GM21381 (cell line): ENCODE measurements at regions not wholly inside any gene's neighbourhood (a gene's known extent, or its start where the extent isn't known, plus 50 kb on each side); places are given as distances from the start of the nearest gene placed in this dataset.
A peak's percentile ranks its signal among the peaks of the same experiment; 100 is the strongest.

Experiments used
- ATAC-seq: cut with Tn5 transposase; IDR thresholded peaks from one replicate; pipeline ENCODE4 v1.9.1; 2021; ENCODE audit warnings: mild to moderate bottlenecking, moderate library complexity; ENCODE audit not compliant: unreplicated experiment

DNA sequence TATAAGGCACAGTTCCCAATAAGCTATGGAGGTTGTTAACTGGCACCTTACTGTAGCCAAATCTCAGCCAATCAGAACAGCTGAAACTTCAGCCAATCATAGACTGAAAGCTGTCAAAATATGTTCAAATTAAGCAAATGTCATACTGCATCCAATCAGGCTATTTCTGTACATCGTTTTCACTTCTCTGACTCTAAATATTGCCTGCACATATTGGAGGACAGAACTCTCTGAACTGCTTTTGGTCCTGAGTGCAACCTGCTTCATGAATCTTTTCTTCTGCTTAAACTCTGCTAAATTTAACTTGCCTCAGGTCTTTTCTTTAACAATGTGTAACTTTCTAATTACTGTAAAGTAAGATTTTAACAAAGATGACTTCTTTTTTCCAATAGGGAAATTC is 1198.9 kb upstream of the PCDH7 start:
- ATAC-seq = no peak

DNA sequence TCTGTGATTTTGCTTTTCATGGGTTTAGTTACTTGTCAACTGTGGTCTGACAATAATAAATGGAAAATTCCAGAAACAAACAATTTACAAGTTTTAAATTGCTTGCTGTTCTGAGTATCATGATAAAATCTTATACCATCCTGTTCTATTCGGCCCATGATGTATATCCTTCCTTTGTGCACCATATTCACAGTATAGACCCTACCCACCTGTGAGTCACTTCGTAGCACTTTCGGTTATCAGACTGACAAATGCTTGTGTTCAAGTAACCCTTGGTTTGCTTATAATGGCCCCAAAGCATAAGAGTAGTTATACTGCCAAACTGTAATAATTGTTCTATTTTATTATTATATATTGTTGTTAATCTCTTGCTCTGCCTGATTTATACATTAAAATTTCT is 1183.4 kb upstream of the PCDH7 start:
- ATAC-seq = no peak

DNA sequence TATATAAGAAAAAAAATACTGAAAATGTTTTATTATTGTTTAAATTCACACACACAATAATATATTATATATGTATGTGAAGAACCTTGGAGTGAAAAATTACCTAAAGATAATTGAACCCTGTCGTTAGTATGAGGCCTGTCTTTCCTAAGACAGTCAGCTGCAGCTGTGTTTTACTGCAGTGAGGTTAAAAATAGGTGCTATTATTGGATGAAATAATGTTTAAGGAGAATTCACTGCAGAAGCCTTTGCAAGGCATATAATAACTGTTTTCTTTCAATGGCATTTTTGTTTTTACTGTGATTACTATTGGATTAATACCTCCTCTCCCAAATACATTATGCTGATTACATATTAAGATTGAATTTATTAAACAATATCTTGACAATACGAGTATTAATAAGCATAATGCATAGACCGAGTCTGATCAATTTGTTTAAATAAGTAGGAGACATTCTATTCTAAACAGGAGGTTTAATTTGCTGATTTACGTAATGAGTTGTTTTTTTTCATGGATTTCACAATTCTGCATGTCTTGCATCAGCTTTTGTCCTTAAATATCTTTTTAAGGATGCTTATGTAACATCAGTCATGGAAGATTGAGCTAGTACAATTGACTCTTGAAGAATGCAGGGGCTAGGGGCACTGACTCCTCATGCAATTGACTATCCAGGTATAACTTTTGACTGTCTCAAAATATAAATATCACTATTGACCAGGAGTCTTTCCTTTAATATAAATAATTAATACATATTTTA is 1181.1 kb upstream of the PCDH7 start:
- ATAC-seq = no peak

DNA sequence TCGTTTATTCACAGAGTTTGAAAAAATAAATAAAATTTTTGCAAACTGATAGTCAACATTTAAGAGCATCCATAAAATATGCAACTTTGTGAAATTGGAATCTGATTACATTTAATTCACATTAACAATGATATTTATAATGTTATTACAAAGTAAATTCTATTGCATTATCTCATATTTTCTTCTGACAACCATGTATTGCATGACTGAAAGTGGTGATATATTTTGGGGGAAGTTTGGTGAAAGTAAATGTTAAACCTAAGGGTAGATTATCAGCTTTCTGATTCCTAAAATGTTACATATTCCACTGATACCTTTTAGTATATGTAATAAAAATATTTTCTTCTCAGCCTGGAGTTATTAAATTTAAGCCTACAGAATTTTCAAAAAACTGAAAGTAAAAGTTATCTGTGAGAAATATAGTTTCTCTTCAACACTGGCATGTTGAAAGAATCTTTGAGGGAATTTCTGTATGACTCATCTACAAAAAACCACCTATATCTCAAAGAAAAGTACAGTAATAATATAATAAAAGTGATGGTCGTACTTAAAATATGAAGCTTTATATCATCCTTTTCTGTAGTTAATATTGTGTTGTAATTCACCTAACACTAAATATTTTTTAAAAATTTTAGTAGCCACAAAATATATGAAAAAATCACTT is 1179.6 kb upstream of the PCDH7 start:
- peak; percentile 52 for ATAC-seq

DNA sequence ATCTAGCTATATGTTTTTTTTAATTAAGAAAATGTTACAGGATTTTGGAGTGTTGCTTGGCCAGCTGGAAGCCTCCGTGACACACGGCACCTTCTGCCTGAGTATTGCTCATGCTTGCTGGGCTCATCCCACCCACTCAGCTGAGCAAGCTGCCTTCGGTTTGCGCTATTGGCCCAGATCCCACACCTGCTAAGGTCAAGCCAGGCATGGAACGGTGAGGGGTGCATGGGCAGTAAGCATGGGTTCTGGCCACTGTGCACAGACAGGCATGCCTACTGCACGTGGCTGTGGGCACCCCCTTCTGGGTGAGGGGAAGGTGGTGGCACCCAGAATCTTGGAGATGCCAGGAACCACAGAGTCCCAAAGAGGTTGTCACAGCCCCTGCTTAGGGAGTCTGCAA is 1178.4 kb upstream of the PCDH7 start:
- no peak for ATAC-seq

DNA sequence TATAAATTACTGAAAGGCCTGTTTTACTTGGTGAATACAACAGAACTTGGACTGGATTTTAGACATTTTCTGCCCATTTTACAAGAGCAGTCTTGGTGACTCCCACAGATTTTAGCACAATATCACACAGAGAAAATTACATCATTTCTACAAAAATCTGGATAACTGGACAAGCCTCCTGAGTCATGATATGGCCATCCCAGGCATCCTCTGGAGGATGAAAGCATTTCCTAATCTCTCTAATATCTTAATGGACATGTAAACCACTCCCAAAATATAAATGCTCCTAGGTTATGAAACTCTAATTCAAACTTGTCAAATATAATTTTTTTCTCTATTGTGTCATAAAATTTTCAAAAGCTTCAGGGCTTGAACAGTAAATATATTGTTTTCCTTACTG is 1170.8 kb upstream of the PCDH7 start:
- ATAC-seq = no peak

DNA sequence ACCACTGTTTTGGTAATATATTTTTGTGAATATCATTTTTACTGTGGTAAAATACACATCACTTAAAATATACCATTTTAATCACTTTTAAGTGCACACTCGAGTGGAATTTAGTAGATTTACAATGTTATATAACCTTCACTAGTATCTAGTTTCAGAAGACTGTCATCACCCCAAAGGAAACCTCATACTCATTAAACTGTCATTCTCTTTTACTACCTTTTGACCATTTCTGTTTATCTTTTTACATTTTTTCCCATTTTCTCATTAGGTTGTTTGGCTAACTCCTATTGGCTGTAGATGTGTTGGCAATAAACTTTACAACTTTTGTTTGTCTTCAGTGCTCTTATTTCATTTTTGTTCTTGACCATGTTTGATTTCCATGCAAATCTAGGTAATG is 1168.3 kb upstream of the PCDH7 start:
- no peak for ATAC-seq

DNA sequence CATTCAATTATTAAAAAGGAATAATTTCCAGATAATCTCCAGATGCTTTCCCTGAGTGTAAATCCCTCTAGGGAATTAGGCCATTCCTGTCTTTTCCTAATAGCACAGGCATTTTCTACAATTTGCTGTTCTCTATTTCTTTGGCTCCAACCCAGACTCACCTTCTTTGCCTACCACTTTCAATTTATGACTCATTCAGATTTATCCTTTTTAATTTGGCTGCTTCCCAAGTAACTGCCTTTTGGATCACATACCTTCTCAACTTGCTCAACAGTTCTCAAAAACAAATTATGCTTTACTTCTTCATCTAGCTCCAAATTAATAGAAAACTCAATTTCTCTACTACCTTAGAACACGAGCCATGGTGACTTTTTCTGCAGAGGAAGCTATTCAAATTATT is 1166.3 kb upstream of the PCDH7 start:
- ATAC-seq = no peak

DNA sequence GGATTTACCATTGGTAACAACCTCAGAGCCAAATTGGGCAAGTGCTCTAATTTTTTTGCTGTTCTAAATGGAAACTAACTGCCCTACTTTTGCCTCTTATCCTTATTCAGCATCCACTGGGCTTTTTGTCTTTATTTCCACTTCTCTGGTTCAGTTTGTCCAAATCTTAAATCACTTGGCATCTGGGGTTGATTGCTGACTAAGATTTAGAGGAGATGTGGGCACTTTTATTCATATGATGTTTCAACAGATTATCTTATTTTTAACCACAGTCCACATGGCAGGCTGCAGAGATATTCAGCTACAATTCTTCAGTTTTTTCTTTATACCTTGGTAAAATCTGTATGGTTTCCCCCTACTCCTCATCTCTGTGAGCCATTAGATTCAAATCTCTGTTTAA is 1161.4 kb upstream of the PCDH7 start:
- ATAC-seq = no peak

DNA sequence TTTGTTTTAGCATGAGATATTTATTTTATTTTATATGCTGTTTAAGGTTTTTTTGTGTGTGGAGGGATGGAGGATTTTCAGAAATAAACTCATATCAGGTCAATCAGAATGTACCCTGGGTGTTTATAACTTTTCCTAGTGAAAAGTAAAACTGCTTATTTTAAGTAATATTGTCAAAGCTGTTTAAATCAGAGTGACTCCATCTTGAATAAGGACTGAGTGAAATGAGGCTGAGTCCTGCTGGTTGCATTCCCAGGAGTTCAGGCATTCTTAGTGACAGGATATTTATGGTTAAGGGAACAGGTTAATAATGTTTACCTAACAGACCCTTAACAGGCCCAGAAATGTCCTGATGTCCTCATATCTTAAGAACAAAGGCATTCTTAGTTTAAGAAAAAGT is 1160.9 kb upstream of the PCDH7 start:
- ATAC-seq = no peak

DNA sequence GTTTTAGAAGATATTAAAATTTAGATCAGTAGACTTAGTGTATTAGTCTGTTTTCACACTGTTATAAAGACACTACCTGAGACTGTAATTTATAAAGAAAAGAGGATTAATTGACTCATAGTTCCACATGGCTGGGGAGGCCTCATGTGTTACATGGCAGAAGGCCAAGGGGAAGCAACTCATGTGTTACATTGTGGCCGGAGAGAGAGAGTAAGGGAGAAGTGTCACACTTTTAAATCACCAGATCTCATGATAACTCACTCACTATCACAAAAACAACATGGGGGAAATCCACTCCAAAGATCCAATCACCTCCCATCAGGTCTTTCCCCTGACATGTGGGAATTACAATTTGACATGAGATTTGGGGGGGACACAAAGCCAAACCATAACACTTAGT is 1159.7 kb upstream of the PCDH7 start:
- ATAC-seq = no peak

DNA sequence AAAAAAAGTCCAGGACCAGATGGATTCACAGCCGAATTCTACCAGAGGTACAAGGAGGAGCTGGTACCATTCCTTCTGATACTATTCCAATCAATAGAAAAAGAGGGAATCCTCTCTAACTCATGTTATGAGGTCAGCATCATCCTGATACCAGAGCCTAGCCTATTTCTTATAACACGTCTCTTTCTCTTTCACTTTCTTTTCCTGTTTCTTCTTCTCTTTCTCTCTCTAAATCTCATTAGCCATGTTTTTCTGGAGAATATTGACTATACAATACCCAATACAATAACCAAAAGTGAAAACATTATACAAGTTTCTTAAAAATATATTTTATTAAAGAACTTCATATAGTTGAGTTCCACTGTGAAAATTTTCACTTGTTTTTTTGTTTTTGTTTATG is 1154.9 kb upstream of the PCDH7 start:
- no peak for ATAC-seq

DNA sequence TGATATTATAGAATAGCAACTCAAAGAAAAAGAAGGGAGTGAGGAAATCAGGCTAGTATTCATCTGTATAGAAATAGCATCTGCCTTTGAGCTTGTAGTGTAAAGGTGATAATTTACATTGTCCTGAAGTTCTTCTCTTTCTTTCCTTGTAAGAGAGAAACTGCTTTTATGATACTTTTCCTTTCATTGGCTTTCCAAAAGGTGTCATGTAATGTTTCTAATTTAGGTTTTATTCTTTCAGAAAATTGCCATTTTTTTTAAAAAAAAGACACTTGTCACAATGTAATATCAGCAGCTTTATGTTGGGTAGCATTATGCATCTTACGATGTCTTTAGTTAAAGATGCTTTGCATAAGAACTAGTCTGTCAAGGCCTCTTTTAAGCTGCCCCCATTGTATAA is 1153.8 kb upstream of the PCDH7 start:
- no peak for ATAC-seq

DNA sequence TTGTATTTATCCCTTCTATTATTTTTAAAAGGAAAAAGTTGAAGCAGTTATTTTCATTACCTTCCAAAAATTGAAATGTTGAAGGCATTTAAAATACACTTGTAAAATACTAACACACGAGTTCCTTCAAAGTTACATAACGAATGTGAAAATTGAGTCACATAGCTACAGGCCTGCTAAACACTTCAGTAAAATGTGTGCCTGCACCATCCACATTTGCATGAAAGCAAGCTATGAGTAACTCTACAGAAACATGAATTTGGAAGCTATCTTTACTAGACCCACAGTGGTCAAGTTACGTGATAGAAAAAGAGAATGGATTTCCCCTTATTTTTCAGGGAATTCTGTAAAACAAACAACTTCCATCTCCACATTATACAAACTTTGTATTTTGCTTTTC is 1148.8 kb upstream of the PCDH7 start:
- no peak for ATAC-seq

DNA sequence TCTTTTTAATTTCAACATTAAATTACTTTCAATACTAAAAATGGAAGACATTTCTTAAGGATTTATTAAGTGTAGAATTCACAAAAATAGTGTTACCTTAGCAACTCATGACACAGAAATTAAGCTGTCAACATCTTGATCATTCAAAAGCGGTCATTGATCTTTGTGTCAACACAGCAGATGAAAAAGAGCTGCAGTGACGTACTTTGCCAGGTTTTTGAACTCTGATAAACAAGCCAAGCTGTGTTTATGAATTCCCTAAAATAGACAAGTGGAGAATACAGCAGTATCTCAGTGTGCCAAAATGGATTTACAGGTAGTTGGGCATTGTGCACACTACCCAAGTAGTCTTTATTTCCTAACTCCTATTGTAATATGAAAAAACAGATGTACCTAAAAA is 1141.8 kb upstream of the PCDH7 start:
- no peak for ATAC-seq

DNA sequence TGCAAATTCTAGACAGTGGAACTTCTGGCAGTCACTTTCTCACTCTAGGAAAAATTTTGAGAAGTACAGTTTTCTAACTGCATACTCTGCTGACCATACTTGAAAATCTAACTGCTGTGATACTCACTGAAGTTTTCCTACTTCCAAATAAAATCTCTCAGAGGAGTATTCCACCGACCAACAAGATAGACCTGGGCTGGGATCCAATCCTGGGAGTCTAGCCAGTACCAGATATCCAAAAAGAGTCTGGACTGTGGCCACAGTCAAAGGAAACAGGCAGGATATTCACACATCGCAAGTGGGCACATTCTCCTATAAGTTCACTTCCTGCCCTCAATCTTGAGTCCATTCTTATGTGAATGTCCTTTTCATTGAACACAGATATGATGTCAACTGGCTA is 1138.7 kb upstream of the PCDH7 start:
- no peak for ATAC-seq

DNA sequence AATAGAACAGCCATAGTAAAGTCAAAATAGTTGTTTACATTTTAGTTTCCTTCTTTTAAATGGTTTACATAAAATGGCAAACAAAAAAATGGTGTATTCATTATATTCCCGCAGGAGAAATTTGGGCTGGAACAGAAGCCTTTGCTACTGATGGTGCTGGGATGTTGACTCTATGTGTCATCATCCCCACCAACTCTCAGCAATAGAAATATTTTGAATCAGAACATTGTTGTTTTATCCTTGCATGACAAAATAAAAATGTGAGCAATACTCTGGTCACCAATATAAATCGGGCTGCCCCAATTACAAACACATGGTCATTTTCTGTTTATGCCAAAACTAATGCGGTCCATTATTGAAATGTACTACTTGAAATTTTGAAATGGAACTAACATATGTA is 1131.6 kb upstream of the PCDH7 start:
- ATAC-seq = no peak

DNA sequence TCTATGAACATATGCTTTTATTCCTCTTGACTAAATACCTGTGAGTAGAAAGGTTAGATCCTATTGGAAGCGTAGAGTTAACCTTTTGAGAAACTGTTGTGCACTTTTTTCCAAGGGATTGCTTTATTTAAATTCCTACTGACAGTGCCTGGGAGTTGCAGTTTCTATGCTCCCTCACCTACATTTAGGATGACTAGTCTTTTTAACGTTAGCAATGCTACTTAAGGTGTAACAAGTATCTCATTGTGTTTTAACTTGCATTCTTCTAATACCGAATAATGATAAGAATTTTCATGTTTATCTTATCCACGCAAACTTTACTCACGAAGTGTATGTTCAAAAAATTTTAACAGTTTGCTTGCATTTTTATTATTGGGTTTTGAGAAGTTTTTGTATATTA is 1123.9 kb upstream of the PCDH7 start:
- ATAC-seq = no peak

DNA sequence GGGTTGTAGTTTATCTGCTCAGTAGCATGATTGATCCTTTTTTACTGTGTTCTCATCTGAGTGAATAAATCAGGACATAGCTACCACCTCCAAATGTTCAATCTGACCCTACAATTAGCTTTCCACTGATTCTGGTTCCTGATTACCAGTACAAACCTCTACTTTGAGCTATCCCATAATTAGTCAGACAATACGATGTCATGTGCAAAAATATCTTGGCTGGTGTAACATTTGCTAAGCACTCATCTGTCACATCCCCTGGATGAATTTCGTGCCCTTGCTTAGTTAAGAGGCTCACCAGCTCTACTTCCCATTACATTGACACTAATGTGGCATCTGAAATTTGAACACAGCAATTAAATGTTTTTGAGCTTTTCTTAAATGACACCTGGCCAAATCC is 1101.0 kb upstream of the PCDH7 start:
- ATAC-seq = no peak

DNA sequence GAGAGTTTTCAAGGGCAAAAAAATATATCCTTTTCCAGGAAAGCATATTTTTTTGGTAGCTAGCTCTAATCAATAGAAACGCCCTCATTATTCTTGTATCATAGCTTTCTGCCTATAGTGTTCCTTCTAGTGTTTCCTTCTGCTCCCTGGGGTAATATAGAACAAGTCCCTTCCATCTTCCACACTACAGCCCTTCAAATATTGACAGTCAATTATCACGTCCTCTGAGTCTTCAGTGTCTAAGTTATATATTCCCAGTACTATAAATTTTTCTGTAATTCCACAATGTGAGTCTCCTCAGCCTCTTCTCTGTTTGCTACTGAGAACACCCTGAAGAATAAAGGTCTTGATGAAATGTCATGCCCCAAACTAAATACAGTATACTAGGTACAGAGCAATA is 1088.0 kb upstream of the PCDH7 start:
- no peak for ATAC-seq

DNA sequence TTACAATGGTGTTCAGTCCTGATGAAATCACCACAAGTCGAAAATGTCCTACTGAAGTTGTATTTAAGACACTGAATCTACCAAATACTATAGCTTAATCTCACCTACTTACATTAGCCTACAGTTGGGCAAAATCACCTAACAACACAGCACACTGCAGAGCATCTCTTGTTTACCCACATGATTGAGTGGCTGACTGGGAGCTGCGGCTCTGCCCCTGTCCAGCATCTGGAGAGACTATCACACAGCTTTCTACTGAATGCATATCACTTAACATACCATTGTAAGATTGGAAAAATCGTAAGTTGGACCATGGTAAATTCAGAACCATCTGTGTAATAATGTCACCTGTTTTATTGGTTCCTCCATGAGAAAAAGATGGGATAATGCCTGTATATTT is 1083.2 kb upstream of the PCDH7 start:
- ATAC-seq = no peak

DNA sequence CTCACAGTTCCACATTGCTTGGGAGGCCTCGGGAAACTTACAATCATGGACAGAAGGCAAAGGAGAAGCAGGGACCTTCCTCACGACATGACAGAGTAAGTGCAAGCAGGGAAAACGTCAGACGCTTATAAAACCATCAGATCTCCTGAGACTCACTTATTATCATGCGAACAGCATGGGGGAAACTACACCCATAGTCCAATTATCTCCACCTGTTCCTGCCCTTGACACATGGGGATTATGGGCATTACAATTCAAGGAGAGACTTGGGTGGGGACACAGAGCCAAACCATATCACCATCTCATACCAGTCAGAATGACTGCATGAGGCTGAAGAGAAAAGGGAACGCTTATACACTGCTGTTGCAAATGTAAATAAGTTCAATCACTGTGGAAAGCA is 1066.9 kb upstream of the PCDH7 start:
- no peak for ATAC-seq

DNA sequence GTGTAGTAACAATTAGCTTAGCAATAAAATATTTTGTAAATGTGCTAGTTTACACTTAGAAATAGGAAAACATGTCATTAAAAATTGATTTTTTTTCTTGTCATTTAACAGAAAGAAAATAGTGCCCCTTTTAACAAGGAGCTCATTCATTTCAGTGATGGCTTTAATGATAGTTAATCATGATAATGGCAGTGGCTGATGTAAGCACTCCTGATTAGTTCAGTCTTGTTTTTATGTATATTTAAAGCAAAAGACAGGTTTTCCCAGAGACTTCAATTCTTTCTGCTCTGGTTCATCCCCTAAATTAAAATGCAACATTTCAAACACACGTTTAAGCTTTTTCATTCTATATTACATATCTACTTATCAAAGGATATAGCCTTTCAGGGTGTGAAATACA is 1039.5 kb upstream of the PCDH7 start:
- no peak for ATAC-seq
